Natural killer cell (primary cell): ENCODE measurements at regions not wholly inside any gene's neighbourhood (a gene's known extent, or its start where the extent isn't known, plus 50 kb on each side); places are given as distances from the start of the nearest gene placed in this dataset.

Experiments used
- ATAC-seq, 3 donors: fragments of 150-1000 bp in 2 of 3; fragments of 200-7000 bp in 1 of 3; cut with Tn5 transposase; 1 replicate in 1 of 3; 2 replicates in 2 of 3; pipeline ENCODE4 v1.10.0; 2021; ENCODE audit warnings: mild to moderate bottlenecking in 2 of 3, moderate library complexity in 2 of 3
- DNase-seq, 2 donors: peaks; one replicate each; pipeline versions ENCODE4 v3.0.0 to v3.0.0-alpha.2; 2013 to 2021; ENCODE audit warnings: mixed read lengths in 1 of 2
- H3K27ac ChIP-seq: one replicate; pipeline ENCODE4 v1.5.1; 2013; ENCODE audit warnings: mild to moderate bottlenecking, low read length
- H3K27me3 ChIP-seq: one replicate; pipeline ENCODE4 v1.6.1; 2013; ENCODE audit warnings: low read length; ENCODE audit not compliant: control insufficient read depth, insufficient read depth
- H3K36me3 ChIP-seq: one replicate; pipeline ENCODE4 v1.6.1; 2013; ENCODE audit warnings: low read length; ENCODE audit not compliant: control insufficient read depth, insufficient read depth
- H3K4me1 ChIP-seq: one replicate; pipeline ENCODE4 v1.6.1; 2013; ENCODE audit warnings: low read length; ENCODE audit not compliant: control insufficient read depth, insufficient read depth
- H3K4me3 ChIP-seq: one replicate; pipeline ENCODE4 v1.5.1; 2013; ENCODE audit warnings: low read length
- H3K9me3 ChIP-seq: one replicate; pipeline ENCODE4 v1.6.1; 2013; ENCODE audit warnings: low read length; ENCODE audit not compliant: control insufficient read depth, insufficient read depth
- H3K27ac Mint-ChIP-seq, 2 donors: one replicate each; pipeline ENCODE4 v1.8.0; 2022; ENCODE audit warnings: mild to moderate bottlenecking in 2 of 2, mixed read lengths in 2 of 2, moderate library complexity in 1 of 2
- H3K27me3 Mint-ChIP-seq, 2 donors: one replicate each; pipeline ENCODE4 v1.8.0; 2022; ENCODE audit warnings: low read depth in 2 of 2, mixed read lengths in 2 of 2
- H3K36me3 Mint-ChIP-seq: one replicate; pipeline ENCODE4 v1.8.0; 2022; ENCODE audit warnings: mixed read lengths
- H3K4me1 Mint-ChIP-seq, 2 donors: one replicate each; pipeline ENCODE4 v1.8.0; 2022; ENCODE audit warnings: mixed read lengths in 2 of 2
- H3K4me3 Mint-ChIP-seq: one replicate; pipeline ENCODE4 v1.8.0; 2022; ENCODE audit warnings: mild to moderate bottlenecking, moderate library complexity, mixed read lengths
- H3K9me3 Mint-ChIP-seq, 2 donors: one replicate each; pipeline ENCODE4 v1.8.0; 2022; ENCODE audit warnings: mixed read lengths in 2 of 2
- WGBS: methylation state at CpG from one replicate; pipeline ENCODE4 v1.1.7; 2013; ENCODE audit warnings: missing lambda C conversion rate; ENCODE audit not compliant: insufficient coverage; 5-methylcytosine and 5-hydroxymethylcytosine counted together
- intact Hi-C: fragments of 100-400 bp; cut with micrococcal nuclease; formaldehyde crosslinking; loops from one replicate; pipeline ENCODE4 v1.14.2; 2022
- TF ChIP-seq, protein P1 (sequence below): fragments of 200-600 bp; IDR thresholded peaks from one replicate; pipeline ENCODE4 v1.8.0; 2022; ENCODE audit warnings: antibody characterized with exemption

GRCh38 chr13:21970172-21970571, 299.3 kb downstream of the FGF9 start:
- Mint-ChIP-seq H3K9me3 (no peaks in the 10 kb centered on the region), H3K4me3 (no peak overlapping the region), H3K4me1 (no peaks in the 10 kb centered on the region), H3K27ac (no peak overlapping the region), H3K27me3 (peaks cover 0 to 8% of the 10 kb centered on the region in 2 donors), H3K36me3 (no peaks in the 10 kb centered on the region)
- Histone ChIP-seq H3K4me1 (no peaks in the 10 kb centered on the region), H3K4me3 (no peak overlapping the region), H3K27me3 (no peaks in the 10 kb centered on the region), H3K36me3 (no peaks in the 10 kb centered on the region), H3K27ac (no peak overlapping the region), H3K9me3 (no peaks in the 10 kb centered on the region)
- no peak for ATAC-seq
- 83% methylated on average over 7 of the region's 7 CpGs for WGBS
- intact Hi-C loops, result no loop called here
- TF ChIP-seq, protein P1, sequence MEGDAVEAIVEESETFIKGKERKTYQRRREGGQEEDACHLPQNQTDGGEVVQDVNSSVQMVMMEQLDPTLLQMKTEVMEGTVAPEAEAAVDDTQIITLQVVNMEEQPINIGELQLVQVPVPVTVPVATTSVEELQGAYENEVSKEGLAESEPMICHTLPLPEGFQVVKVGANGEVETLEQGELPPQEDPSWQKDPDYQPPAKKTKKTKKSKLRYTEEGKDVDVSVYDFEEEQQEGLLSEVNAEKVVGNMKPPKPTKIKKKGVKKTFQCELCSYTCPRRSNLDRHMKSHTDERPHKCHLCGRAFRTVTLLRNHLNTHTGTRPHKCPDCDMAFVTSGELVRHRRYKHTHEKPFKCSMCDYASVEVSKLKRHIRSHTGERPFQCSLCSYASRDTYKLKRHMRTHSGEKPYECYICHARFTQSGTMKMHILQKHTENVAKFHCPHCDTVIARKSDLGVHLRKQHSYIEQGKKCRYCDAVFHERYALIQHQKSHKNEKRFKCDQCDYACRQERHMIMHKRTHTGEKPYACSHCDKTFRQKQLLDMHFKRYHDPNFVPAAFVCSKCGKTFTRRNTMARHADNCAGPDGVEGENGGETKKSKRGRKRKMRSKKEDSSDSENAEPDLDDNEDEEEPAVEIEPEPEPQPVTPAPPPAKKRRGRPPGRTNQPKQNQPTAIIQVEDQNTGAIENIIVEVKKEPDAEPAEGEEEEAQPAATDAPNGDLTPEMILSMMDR, result no peak
- DNase-seq, result no peak

- Mint-ChIP-seq H3K9me3 (no peaks in the 10 kb centered on the region), H3K27ac (no peak overlapping the region), H3K27me3 (peaks cover 0 to 8% of the 10 kb centered on the region in 2 donors), H3K36me3 (no peaks in the 10 kb centered on the region), H3K4me1 (no peaks in the 10 kb centered on the region), H3K4me3 (no peak overlapping the region)
- TF ChIP-seq, protein P1, result no peak
- WGBS, result 96% methylated on average over 4 of the region's 4 CpGs
- no peaks in the 10 kb centered on the region for H3K4me1 ChIP-seq
- no peaks in the 10 kb centered on the region for H3K27me3 ChIP-seq
- no peaks in the 10 kb centered on the region for H3K9me3 ChIP-seq
- no peak overlapping the region for H3K4me3 ChIP-seq
- no peak overlapping the region for H3K27ac ChIP-seq
- H3K36me3 ChIP-seq, result no peaks in the 10 kb centered on the region
- peak in 1 of 3 donors; percentile 43 for ATAC-seq
- intact Hi-C loops, result no loop called here
- DNase-seq, result no peak
Measured at GRCh38 chr13:21970918-21971317, 300.0 kb downstream of the FGF9 start.

DNA sequence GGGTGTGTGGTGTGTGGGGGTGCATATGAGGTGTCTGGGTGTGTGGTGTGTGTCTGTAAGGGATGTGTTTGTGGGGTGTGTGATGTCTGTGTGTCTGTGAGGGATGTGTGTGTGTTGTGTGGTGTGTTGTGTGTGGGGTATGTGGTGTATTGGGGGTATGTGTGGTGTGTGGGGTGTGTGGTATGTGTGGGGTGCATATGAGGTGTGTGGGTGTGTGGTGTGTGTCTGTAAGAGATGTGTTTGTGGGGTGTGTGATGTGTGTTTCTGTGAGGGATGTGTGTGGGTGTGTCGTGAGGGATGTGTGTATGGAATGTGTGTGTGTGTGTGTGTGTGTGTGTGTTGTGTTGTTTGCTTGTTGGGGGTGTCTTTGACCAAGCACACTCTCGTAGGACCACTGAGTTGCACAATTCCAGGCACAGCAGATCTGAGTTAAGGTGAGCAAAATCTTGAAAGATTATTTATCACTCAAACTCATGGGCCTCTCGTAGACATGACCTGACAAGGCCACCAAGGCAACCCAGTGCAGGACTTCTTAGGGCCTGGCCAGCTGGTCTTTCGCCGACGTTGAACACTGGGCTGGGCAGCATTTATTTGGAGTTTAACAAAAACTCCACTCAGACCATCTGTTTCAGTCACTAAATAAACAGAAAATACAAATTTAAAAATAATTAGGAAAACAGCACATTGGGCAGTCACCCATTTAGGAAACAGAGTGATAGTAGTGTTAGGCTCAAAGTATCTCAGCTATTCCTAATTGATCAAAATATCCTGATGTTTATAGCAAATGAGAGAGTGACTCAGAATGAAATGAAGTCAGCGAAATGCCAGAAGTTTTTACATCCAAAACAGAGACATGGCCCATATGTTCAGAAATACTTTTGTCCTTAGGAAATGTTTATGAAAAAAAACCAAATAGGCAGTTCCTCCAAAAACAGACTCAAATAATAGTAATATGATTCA, 301.1 kb downstream of the FGF9 start:
- ATAC-seq (no peak), DNase-seq (no peak)
- WGBS, result 91% methylated on average over 6 of the region's 7 CpGs
- Histone ChIP-seq H3K36me3 (no peaks in the 10 kb centered on the region), H3K9me3 (no peaks in the 10 kb centered on the region), H3K27ac (no peak overlapping the region), H3K27me3 (no peaks in the 10 kb centered on the region), H3K4me3 (no peak overlapping the region), H3K4me1 (no peaks in the 10 kb centered on the region)
- H3K9me3 Mint-ChIP-seq, result no peaks in the 10 kb centered on the region
- H3K4me3 Mint-ChIP-seq, result no peak overlapping the region
- TF ChIP-seq, protein P1, result no peak
- intact Hi-C loops, result no loop called here
- no peaks in the 10 kb centered on the region for H3K36me3 Mint-ChIP-seq
- no peaks in the 10 kb centered on the region for H3K4me1 Mint-ChIP-seq
- no peak overlapping the region for H3K27ac Mint-ChIP-seq
- peaks cover 0 to 2% of the 10 kb centered on the region in 2 donors for H3K27me3 Mint-ChIP-seq
